ENCODE measurements at regions not wholly inside any gene's neighbourhood (a gene's known extent, or its start where the extent isn't known, plus 50 kb on each side); places are given as distances from the start of the nearest gene placed in this dataset.
"Not testable (repeated sequence)": the region's sequence is repeated elsewhere in the genome, so short reads cannot be mapped to it uniquely, and the experiment has no call there.

GRCh38 chr3:5054579-5054978 lies 67.5 kb upstream of the ARL8B start:
- WGBS, 10 experiments: 0 to 100% (median 62%) methylated on average over 1 to 5 of the region's 6 CpGs; no CpG with 5 or more reads in 2 of the 10 experiments
- H3K27ac ChIP-seq; H3K4me1 ChIP-seq (replicated peaks in 1 of 2); ATAC-seq (replicated peaks in 6 of 8); H3K4me3 ChIP-seq: not testable (repeated sequence)
- in situ Hi-C loops (cut with MboI; ENCODE audit: low pct_unique_long_range_greater_than_20kb in 2 of 9, low sequenced_read_pairs in 9 of 9, unreplicated experiment in 9 of 9): loop anchor here in 6 of 9 experiments (10.0 to 25.0 kb wide), 2 partner anchors 340 to 342 kb away; no protein-coding TSS in a partner anchor

DNA sequence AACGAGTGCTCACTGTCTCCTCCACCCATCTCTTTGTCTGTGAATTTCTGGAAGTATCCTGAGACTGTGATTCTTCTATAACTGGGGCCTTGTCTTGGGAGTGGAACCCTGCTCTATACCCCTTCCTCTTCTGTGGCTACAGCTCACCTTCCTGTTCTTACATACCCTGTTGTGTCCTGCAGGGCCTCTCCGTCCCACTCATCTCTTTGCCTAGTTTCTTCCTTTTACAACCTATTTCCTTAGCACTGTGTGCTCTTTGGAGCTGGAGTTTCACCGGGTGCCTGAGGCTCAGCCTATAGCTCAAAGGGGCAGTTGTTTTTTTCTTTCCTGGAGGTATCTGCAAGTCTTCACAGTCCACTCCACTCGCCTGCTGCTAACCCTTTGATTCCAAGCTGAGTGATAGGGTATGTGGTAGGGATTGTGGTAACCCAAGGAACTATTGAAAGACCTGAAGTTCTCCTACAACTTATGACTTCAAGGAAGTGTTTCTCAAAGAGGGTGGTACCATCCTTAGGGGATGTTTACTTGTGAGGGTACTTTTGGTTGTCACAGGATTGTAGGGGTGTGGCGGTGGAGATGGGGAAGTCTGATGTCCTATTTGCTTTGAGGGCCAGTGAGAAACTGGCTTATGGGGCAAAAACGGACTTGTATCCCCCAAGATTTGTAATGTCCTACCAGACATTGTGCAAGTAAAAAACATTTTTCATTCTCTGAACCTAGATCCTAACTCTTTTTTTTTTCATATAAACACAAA lies 66.6 kb upstream of the ARL8B start:
- 60 to 100% (median 92%) methylated on average over 1 to 5 of the region's 6 CpGs; no CpG with 5 or more reads in 1 of the 10 experiments for WGBS, 10 experiments
- in situ Hi-C loops (cut with MboI; ENCODE audit: low pct_unique_long_range_greater_than_20kb in 2 of 9, low sequenced_read_pairs in 9 of 9, unreplicated experiment in 9 of 9): loop anchor here in 6 of 9 experiments (10.0 to 25.0 kb wide), 2 partner anchors 341 to 343 kb away; no protein-coding TSS in a partner anchor

GRCh38 chr3:5056111-5056391 lies 66.0 kb upstream of the ARL8B start:
- no peak for ATAC-seq (replicated peaks in 6 of 8)
- Histone ChIP-seq H3K27ac (no peak overlapping the region), H3K4me1 (replicated peaks in 1 of 2) (peaks cover 0 to 5% of the 10 kb centered on the region in 2 donors), H3K4me3 (no peak overlapping the region)
- 0 to 83% (median 71%) methylated on average over 1 to 3 of the region's 3 CpGs; no CpG with 5 or more reads in 2 of the 10 experiments for WGBS, 10 experiments
- in situ Hi-C loops (cut with MboI; ENCODE audit: low pct_unique_long_range_greater_than_20kb in 2 of 9, low sequenced_read_pairs in 9 of 9, unreplicated experiment in 9 of 9): loop anchor here in 6 of 9 experiments (10.0 to 25.0 kb wide), 2 partner anchors 341 to 344 kb away; no protein-coding TSS in a partner anchor

More for the DNA sequence above, 66.6 kb upstream of the ARL8B start:
- Histone ChIP-seq H3K4me3 (no peak overlapping the region), H3K4me1 (replicated peaks in 1 of 2) (peaks cover 0 to 5% of the 10 kb centered on the region in 2 donors), H3K27ac (no peak overlapping the region)
- ATAC-seq (replicated peaks in 6 of 8): no peak

GRCh38 chr3:5057272-5057671 lies 64.8 kb upstream of the ARL8B start:
- ATAC-seq (replicated peaks in 6 of 8): no peak
- Histone ChIP-seq H3K27ac (no peak overlapping the region), H3K4me3 (no peak overlapping the region), H3K4me1 (replicated peaks in 1 of 2) (peaks cover 0 to 5% of the 10 kb centered on the region in 2 donors)
- WGBS, 10 experiments: 20 to 97% (median 75%) methylated on average over 1 to 5 of the region's 6 CpGs; no CpG with 5 or more reads in 2 of the 10 experiments
- in situ Hi-C loops (cut with MboI; ENCODE audit: low pct_unique_long_range_greater_than_20kb in 2 of 9, low sequenced_read_pairs in 9 of 9, unreplicated experiment in 9 of 9): loop anchor here in 6 of 9 experiments (10.0 to 25.0 kb wide), 2 partner anchors 342 to 345 kb away; no protein-coding TSS in a partner anchor

- no peak overlapping the region for H3K4me3 ChIP-seq
- peaks cover 0 to 3% of the 10 kb centered on the region in 2 donors for H3K4me1 ChIP-seq (replicated peaks in 1 of 2)
- ATAC-seq (replicated peaks in 6 of 8): peak; percentile 52 to 88 (median 72)
- WGBS, 10 experiments: 0 to 100% (median 66%) methylated on average over 1 to 5 of the region's 7 CpGs
- no peak overlapping the region for H3K27ac ChIP-seq
- in situ Hi-C loops (cut with MboI; ENCODE audit: low pct_unique_long_range_greater_than_20kb in 2 of 9, low sequenced_read_pairs in 9 of 9, unreplicated experiment in 9 of 9): loop anchor here in 6 of 9 experiments (10.0 to 25.0 kb wide), 2 partner anchors 343 to 346 kb away; no protein-coding TSS in a partner anchor
Observed at GRCh38 chr3:5057857-5058324, 64.2 kb upstream of the ARL8B start.

- no peaks in the 10 kb centered on the region for H3K4me1 ChIP-seq (replicated peaks in 1 of 2)
- H3K4me3 ChIP-seq: no peak overlapping the region
- in situ Hi-C loops (cut with MboI; ENCODE audit: low pct_unique_long_range_greater_than_20kb in 2 of 9, low sequenced_read_pairs in 9 of 9, unreplicated experiment in 9 of 9): loop anchor here in 6 of 9 experiments (10.0 to 25.0 kb wide), 2 partner anchors 344 to 346 kb away; no protein-coding TSS in a partner anchor
- H3K27ac ChIP-seq: no peak overlapping the region
- peak in 3 of 8 experiments; percentile 77 to 82 (median 80) for ATAC-seq (replicated peaks in 6 of 8)
Observed at GRCh38 chr3:5058471-5058951, 63.6 kb upstream of the ARL8B start.

- in situ Hi-C loops (cut with MboI; ENCODE audit: low pct_unique_long_range_greater_than_20kb in 2 of 9, low sequenced_read_pairs in 9 of 9, unreplicated experiment in 9 of 9): loop anchor here in 6 of 9 experiments (10.0 to 25.0 kb wide), 2 partner anchors 345 to 347 kb away; no protein-coding TSS in a partner anchor
- no peaks in the 10 kb centered on the region for H3K4me1 ChIP-seq (replicated peaks in 1 of 2)
- no peak overlapping the region for H3K27ac ChIP-seq
- no peak for ATAC-seq (replicated peaks in 6 of 8)
- 70 to 100% (median 88%) methylated on average over 1 to 7 of the region's 7 CpGs for WGBS, 10 experiments
- H3K4me3 ChIP-seq: no peak overlapping the region
Observed at GRCh38 chr3:5059782-5060181, 62.3 kb upstream of the ARL8B start.

- H3K27ac ChIP-seq: no peak overlapping the region
- 25 to 100% (median 90%) methylated on average over 1 to 3 of the region's 3 CpGs; no CpG with 5 or more reads in 4 of the 10 experiments for WGBS, 10 experiments
- in situ Hi-C loops (cut with MboI; ENCODE audit: low pct_unique_long_range_greater_than_20kb in 2 of 9, low sequenced_read_pairs in 9 of 9, unreplicated experiment in 9 of 9): loop anchor here in 5 of 9 experiments (25.0 kb wide), 1 partner anchor 349 kb away; no protein-coding TSS in a partner anchor
Observed at GRCh38 chr3:5061218-5061569, 60.9 kb upstream of the ARL8B start.

DNA sequence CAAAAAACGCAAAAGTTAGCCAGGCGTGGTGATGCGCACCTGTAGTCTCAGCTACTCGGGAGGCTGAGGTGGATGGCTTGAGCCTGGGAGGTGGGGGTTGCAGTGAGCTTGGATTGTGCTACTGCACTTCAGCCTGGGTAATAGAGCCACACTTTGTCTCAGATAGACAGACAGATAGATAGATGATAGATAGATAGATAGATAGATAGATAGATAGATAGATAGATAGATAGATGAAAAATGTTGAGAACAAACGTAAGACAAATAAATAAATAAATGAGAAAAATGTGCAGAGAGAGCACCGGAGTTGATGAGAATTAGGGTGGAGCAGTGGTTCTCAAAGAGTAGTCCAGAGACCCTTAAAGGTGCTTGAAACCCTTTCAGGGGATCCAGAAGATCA lies 58.4 kb upstream of the ARL8B start:
- H3K27ac ChIP-seq: no peak overlapping the region
- WGBS, 10 experiments: 65 to 97% (median 86%) methylated on average over 2 to 6 of the region's 6 CpGs
- in situ Hi-C loops (cut with MboI; ENCODE audit: low pct_unique_long_range_greater_than_20kb in 2 of 9, low sequenced_read_pairs in 9 of 9, unreplicated experiment in 9 of 9): loop anchor here in 5 of 9 experiments (25.0 kb wide), 1 partner anchor 351 kb away; no protein-coding TSS in a partner anchor
- no peak overlapping the region for H3K4me3 ChIP-seq
- ATAC-seq (replicated peaks in 6 of 8): no peak
- no peaks in the 10 kb centered on the region for H3K4me1 ChIP-seq (replicated peaks in 1 of 2)

More at GRCh38 chr3:5061218-5061569, 60.9 kb upstream of the ARL8B start:
- Histone ChIP-seq H3K4me1 (replicated peaks in 1 of 2) (no peaks in the 10 kb centered on the region), H3K4me3 (no peak overlapping the region)
- no peak for ATAC-seq (replicated peaks in 6 of 8)

DNA sequence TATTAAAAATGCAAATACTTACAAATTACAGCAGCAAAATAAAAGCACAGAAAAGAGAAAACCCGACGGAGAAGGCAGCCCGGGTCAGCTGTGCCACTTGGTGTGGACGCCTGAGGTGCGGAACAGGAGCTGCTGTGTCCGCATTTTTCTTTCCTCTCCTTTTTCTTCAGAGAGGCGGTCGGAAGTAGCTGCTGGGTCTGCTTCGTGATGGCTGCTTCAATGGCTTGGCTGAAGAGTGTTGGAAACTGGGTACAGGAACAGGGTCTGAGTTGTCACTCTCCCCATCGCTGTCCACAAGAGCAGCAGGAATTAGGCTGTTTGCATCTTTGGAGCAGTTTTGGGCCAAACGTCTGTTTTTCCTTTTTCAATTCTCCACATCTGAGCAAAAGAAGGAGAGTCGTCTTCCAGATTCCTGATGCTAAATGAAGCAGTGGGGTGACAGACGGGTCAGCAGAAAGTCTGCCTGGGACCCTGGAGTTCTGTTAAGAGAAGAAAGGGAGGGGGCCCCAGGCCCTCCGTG lies 53.5 kb upstream of the ARL8B start:
- WGBS, 10 experiments: 37 to 89% (median 79%) methylated on average over 3 to 12 of the region's 14 CpGs; no CpG with 5 or more reads in 1 of the 10 experiments
- Histone ChIP-seq H3K27ac (no peak overlapping the region), H3K4me3 (no peak overlapping the region), H3K4me1 (replicated peaks in 1 of 2) (no peaks in the 10 kb centered on the region)
- ATAC-seq (replicated peaks in 6 of 8): no peak
- in situ Hi-C loops (cut with MboI; ENCODE audit: low pct_unique_long_range_greater_than_20kb in 2 of 9, low sequenced_read_pairs in 9 of 9, unreplicated experiment in 9 of 9): loop anchor here in 5 of 9 experiments (25.0 kb wide), 1 partner anchor 356 kb away; no protein-coding TSS in a partner anchor

DNA sequence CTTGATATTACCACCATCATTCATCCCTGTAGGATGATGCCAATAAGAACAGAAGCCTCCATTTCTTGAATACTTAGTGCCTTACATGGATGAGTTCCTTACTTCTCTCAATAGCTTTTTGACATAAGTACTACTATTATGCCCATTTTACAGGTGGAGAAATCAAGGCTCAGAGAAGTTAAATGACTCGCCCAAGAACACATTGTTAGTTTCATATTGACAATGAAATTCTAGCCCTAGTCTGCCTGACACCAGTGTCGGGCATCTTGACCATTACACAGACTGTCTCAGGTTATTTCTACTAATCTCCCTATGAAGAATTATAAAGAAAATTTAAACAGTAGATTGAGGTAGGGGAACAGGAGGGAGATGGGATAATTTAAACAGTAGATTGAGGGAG lies 52.5 kb upstream of the ARL8B start:
- no peak overlapping the region for H3K27ac ChIP-seq
- no peak for ATAC-seq (replicated peaks in 6 of 8)
- in situ Hi-C loops (cut with MboI; ENCODE audit: low pct_unique_long_range_greater_than_20kb in 2 of 9, low sequenced_read_pairs in 9 of 9, unreplicated experiment in 9 of 9): loop anchor here in 5 of 9 experiments (25.0 kb wide), 1 partner anchor 357 kb away; no protein-coding TSS in a partner anchor

DNA sequence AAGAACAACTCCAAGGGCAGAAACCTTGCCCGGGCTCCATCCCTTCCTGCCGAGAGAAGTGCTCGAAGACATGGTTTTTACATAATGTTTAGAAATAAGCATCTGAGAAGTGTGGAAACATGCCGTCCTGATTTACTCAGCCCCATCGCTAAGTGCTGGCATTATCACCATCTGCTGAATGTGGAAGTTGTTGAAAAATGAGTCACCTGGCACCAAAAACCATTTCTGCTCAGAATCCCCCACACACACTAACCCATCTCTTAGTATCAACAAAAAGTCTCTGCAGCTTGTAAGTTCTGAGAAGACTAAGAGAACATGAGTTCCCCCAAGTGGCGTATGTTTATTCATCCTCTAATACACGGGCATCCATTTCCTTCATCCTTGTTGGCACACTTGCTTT lies 51.0 kb upstream of the ARL8B start:
- peak in 3 of 8 experiments; percentile 19 to 46 (median 35) for ATAC-seq (replicated peaks in 6 of 8)
- Histone ChIP-seq H3K4me3 (no peak overlapping the region), H3K4me1 (replicated peaks in 1 of 2) (no peaks in the 10 kb centered on the region), H3K27ac (no peak overlapping the region)
- 5 to 100% (median 60%) methylated on average over 1 to 6 of the region's 7 CpGs; no CpG with 5 or more reads in 1 of the 10 experiments for WGBS, 10 experiments
- in situ Hi-C loops (cut with MboI; ENCODE audit: low pct_unique_long_range_greater_than_20kb in 2 of 9, low sequenced_read_pairs in 9 of 9, unreplicated experiment in 9 of 9): loop anchor here in 5 of 9 experiments (25.0 kb wide), 1 partner anchor 359 kb away; no protein-coding TSS in a partner anchor

More for the DNA sequence above, 52.5 kb upstream of the ARL8B start:
- H3K4me3 ChIP-seq: no peak overlapping the region
- 60 to 90% (median 85%) methylated on average over 1 to 2 of the region's 2 CpGs; no CpG with 5 or more reads in 3 of the 10 experiments for WGBS, 10 experiments
- H3K4me1 ChIP-seq (replicated peaks in 1 of 2): no peaks in the 10 kb centered on the region

Measured in motor neuron (in vitro differentiated cells).